ENCODE measurements at regions not wholly inside any gene's neighbourhood (a gene's known extent, or its start where the extent isn't known, plus 50 kb on each side); places are given as distances from the start of the nearest gene placed in this dataset.

GRCh38 chr22:47697861-47698260, 935.4 kb downstream of the TBC1D22A start:
- H3K36me3 ChIP-seq (ENCODE audit: control insufficient read depth, insufficient read depth, low read length): no peaks in the 10 kb centered on the region
- H3K27me3 ChIP-seq (ENCODE audit: control insufficient read depth, insufficient read depth, low read length): no peaks in the 10 kb centered on the region
- TF ChIP-seq, protein P1, sequence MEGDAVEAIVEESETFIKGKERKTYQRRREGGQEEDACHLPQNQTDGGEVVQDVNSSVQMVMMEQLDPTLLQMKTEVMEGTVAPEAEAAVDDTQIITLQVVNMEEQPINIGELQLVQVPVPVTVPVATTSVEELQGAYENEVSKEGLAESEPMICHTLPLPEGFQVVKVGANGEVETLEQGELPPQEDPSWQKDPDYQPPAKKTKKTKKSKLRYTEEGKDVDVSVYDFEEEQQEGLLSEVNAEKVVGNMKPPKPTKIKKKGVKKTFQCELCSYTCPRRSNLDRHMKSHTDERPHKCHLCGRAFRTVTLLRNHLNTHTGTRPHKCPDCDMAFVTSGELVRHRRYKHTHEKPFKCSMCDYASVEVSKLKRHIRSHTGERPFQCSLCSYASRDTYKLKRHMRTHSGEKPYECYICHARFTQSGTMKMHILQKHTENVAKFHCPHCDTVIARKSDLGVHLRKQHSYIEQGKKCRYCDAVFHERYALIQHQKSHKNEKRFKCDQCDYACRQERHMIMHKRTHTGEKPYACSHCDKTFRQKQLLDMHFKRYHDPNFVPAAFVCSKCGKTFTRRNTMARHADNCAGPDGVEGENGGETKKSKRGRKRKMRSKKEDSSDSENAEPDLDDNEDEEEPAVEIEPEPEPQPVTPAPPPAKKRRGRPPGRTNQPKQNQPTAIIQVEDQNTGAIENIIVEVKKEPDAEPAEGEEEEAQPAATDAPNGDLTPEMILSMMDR (IDR thresholded peaks at IDR 0.05; ENCODE audit: insufficient read depth, low read depth, low read length): no peak
- ChIA-PET POLR2A (no interaction called here), CTCF (no interaction called here)
- DNase-seq (ENCODE audit: low read depth): no peak
- no peak overlapping the region for H3K4me3 ChIP-seq (ENCODE audit: low read depth, low read length)

DNA sequence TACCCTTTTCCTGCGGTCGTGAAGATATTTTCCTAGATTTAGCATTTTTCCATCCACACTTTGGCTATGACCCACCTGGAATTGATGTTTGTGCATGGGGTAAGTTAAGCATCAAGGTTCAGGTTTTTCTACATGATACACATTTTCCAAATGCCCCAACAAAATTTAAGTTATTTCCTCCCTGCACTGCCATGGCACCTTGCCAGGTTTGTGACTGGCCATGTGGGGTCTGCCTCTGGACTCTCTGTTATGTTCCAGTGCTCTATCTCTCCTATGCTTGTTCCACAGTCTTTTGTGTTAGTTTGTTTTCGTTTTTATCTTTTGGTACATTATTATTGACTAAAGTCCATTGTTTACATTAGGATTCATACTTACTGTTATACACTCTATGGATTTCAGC, 934.3 kb downstream of the TBC1D22A start:
- DNase-seq (ENCODE audit: low read depth): no peak
- ChIA-PET CTCF (no interaction called here), POLR2A (no interaction called here)
- Histone ChIP-seq H3K27me3 (ENCODE audit: control insufficient read depth, insufficient read depth, low read length) (no peaks in the 10 kb centered on the region), H3K4me3 (ENCODE audit: low read depth, low read length) (no peak overlapping the region), H3K36me3 (ENCODE audit: control insufficient read depth, insufficient read depth, low read length) (no peaks in the 10 kb centered on the region)
- TF ChIP-seq, protein P1 (IDR thresholded peaks at IDR 0.05; ENCODE audit: insufficient read depth, low read depth, low read length): no peak

GRCh38 chr22:47695176-47695575, 932.7 kb downstream of the TBC1D22A start:
- ChIA-PET CTCF (no interaction called here), POLR2A (no interaction called here)
- Histone ChIP-seq H3K4me3 (ENCODE audit: low read depth, low read length) (no peak overlapping the region), H3K36me3 (ENCODE audit: control insufficient read depth, insufficient read depth, low read length) (no peaks in the 10 kb centered on the region), H3K27me3 (ENCODE audit: control insufficient read depth, insufficient read depth, low read length) (no peaks in the 10 kb centered on the region)
- TF ChIP-seq, protein P1 (IDR thresholded peaks at IDR 0.05; ENCODE audit: insufficient read depth, low read depth, low read length): no peak
- DNase-seq (ENCODE audit: low read depth): no peak

GRCh38 chr22:47694536-47695130, 932.2 kb downstream of the TBC1D22A start:
- no peak for DNase-seq (ENCODE audit: low read depth)
- H3K27me3 ChIP-seq (ENCODE audit: control insufficient read depth, insufficient read depth, low read length): no peaks in the 10 kb centered on the region
- POLR2A ChIA-PET: no interaction called here
- CTCF ChIA-PET: no interaction called here
- H3K36me3 ChIP-seq (ENCODE audit: control insufficient read depth, insufficient read depth, low read length): no peaks in the 10 kb centered on the region
- H3K4me3 ChIP-seq (ENCODE audit: low read depth, low read length): no peak overlapping the region
- TF ChIP-seq, protein P1 (IDR thresholded peaks at IDR 0.05; ENCODE audit: insufficient read depth, low read depth, low read length): no peak

- ChIA-PET CTCF (no interaction called here), POLR2A (no interaction called here)
- H3K27me3 ChIP-seq (ENCODE audit: control insufficient read depth, insufficient read depth, low read length): no peaks in the 10 kb centered on the region
- no peak for DNase-seq (ENCODE audit: low read depth)
- no peak overlapping the region for H3K4me3 ChIP-seq (ENCODE audit: low read depth, low read length)
- TF ChIP-seq, protein P1 (IDR thresholded peaks at IDR 0.05; ENCODE audit: insufficient read depth, low read depth, low read length): no peak
- no peaks in the 10 kb centered on the region for H3K36me3 ChIP-seq (ENCODE audit: control insufficient read depth, insufficient read depth, low read length)
These were observed 931.2 kb downstream of the TBC1D22A start for GRCh38 chr22:47693606-47694005.

Data from BJ (cell line).